ENCODE measurements at regions not wholly inside any gene's neighbourhood (a gene's known extent, or its start where the extent isn't known, plus 50 kb on each side); places are given as distances from the start of the nearest gene placed in this dataset.

DNA sequence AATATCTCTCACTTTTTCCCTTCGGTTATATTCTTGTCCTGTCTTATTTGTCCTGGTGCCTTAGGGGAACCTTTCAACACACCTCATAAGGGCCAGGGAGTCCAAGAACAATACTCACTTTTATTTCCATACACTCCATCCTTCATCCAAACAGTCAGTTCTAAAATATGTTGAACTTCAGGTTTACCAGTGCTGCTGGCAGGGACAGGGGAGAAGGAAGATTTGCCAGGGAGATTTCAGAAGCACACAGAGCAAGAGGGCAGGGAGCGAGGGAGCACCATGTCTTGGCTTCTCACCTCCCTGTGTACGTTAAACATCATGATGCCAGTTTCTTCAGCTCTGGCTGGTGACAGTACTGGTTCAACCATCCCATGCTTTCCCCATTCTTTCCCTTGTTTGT, 631.1 kb upstream of the FAT1 start:
- TF ChIP-seq POLR2A (IDR thresholded peaks at IDR 0.05) (no peak), EP300 (IDR thresholded peaks at IDR 0.05) (no peak), POLR2AphosphoS5 (IDR thresholded peaks at IDR 0.05) (no peak)
- TF ChIP-seq, protein P1, sequence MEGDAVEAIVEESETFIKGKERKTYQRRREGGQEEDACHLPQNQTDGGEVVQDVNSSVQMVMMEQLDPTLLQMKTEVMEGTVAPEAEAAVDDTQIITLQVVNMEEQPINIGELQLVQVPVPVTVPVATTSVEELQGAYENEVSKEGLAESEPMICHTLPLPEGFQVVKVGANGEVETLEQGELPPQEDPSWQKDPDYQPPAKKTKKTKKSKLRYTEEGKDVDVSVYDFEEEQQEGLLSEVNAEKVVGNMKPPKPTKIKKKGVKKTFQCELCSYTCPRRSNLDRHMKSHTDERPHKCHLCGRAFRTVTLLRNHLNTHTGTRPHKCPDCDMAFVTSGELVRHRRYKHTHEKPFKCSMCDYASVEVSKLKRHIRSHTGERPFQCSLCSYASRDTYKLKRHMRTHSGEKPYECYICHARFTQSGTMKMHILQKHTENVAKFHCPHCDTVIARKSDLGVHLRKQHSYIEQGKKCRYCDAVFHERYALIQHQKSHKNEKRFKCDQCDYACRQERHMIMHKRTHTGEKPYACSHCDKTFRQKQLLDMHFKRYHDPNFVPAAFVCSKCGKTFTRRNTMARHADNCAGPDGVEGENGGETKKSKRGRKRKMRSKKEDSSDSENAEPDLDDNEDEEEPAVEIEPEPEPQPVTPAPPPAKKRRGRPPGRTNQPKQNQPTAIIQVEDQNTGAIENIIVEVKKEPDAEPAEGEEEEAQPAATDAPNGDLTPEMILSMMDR (IDR thresholded peaks at IDR 0.05): no peak
